Activated T-cell treated with anti-CD3 and anti-CD28 coated beads for 1 hour (primary cell): ENCODE measurements at regions not wholly inside any gene's neighbourhood (a gene's known extent, or its start where the extent isn't known, plus 50 kb on each side); places are given as distances from the start of the nearest gene placed in this dataset.

Source experiments
- DNase-seq: peaks from one replicate; pipeline ENCODE4 v3.0.0-alpha.2; 2020; ENCODE audit warnings: low read depth

GRCh38 chr3:95965704-95966336 is 848.6 kb upstream of the EPHA6 start:
- no peak for DNase-seq

DNA sequence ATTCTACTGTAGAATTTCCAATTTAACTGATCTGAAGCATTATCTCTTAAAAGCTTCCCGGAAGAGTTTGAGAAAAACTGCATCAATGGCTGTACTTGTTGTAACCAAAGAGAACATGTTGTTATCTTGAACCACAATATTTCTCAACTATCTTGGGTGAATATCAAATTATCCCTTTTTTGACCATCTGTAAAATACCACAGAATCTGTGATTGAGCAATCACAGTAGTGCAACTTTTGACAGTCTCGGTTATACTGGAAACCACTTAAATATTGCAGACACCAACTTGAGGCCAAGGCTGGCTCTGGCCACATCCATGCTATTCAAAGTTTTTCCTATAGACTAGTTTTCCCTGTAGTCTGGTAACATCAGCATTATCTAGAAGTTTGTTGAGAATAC is 842.8 kb upstream of the EPHA6 start:
- DNase-seq = no peak

DNA sequence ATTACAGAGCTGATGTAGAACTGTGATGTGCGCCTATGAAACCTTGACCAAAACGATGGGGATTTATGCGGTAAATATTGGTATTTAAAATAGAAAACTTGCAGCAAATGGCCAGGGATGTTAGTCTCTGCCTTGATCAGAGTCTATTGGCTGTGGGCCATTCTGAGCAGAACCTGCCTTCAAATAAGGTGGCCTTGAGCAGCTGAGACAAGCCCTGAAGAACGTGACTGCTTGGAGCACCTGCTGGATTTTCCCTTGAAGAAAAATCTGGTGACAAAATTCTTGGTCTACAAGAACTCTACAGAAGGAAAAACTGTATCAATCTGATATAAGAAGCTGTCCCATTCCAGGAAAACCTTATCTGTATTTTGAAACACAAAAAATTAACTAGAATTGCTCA is 820.1 kb upstream of the EPHA6 start:
- DNase-seq = no peak

DNA sequence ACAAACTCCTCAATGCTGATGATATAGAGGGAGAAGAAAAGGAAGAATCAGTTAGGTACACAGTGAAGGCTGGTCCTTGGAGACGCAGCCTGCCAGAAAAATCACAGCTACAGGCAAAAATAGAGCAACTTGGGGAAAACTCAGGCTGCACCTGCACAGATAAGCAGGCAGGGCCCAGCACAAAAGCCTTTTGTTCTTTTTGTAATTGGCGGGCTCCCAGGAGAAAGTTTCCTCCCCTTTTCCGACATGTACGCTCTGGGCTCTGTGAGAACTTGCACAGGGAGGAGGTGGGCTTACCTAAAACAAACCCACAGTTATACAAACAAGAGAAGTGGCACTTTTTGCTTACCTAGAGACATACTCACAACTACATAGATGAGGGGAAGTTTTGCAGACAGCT is 813.4 kb upstream of the EPHA6 start:
- DNase-seq = no peak

DNA sequence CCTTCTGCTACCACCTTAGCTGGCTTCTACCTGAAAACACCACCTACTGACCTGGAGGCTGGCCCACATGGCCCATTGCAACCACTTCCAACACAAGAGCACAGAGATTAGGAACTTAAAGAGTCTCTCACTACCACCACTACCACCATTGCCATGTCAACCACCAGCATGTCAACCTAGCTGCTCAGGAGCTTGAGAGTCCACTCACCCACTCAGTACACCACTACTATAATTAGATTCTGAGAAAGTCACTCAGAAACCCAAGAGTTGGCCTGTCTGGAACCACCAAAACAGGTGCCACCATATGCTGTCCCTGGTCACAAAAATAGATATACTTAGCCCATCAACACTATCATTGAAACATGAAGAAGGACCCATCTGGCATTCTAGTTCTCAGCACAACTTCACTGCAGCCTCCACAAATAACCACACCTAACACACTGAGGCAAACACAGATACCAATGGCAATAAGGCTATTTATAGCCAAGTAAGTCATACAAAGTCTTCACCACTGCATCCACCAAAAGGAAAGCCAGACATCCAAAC is 806.7 kb upstream of the EPHA6 start:
- no peak for DNase-seq

GRCh38 chr3:96012939-96013338 is 801.5 kb upstream of the EPHA6 start:
- DNase-seq = no peak

- no peak for DNase-seq
These were observed 796.8 kb upstream of the EPHA6 start for GRCh38 chr3:96017556-96017955.

DNA sequence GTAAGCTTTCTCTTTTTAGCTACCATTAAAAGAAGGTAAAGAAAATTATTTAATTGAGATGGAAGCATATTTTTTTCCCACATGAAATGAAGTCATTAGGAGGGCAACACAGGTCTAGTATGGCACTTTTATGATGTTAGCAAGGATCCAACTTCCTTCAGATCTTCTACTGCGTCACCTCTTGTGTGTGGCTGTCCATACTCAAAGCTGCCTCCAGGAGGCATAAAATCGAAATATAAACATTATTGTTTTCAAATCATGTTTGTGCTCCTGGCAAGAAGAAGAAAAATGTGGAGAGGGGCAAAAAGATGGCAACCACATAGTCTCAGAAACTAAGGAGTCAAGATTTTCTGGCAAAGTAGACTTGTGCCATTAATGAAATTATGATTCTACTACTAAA is 791.7 kb upstream of the EPHA6 start:
- no peak for DNase-seq

- DNase-seq = no peak
These were observed 786.7 kb upstream of the EPHA6 start for GRCh38 chr3:96027718-96028117.

- no peak for DNase-seq
These were observed 774.8 kb upstream of the EPHA6 start for GRCh38 chr3:96039632-96040031.

DNA sequence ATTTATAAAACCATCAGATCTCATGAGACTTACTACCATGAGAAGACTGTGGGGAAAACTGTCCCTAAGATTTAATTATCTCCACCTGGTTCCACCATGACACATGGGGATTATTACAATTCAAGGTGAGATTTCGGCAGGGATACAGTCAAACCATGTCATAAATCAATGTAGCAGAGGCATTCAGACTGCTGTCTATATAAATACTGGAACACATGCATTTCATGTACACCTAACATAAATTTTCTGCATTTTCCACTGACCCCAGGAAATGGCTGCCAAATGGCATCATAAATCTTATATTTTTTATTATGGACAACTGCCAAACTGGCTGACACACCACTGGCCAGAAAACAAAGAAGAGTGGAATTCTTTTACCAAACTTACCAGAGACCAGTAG is 755.1 kb upstream of the EPHA6 start:
- DNase-seq = no peak

DNA sequence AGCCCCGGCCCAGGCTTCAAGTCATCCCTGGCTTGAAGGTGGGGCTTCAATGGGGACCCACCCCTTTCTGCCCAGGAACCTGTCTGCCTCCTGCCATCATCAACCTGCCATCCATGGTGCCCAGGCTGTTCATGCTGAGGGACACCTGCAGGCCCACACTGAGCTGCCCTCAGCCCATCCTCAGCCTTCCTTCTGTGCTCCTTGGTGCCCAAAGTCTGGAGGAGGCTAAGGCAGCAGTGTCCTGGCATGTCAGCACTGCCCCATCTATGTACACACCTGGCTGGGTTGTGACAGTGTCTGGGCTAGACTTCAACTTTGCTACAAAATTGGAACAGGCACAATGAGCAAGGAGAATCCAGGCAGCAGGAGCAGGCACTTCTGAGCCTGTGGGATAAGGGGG is 745.3 kb upstream of the EPHA6 start:
- no peak for DNase-seq

DNA sequence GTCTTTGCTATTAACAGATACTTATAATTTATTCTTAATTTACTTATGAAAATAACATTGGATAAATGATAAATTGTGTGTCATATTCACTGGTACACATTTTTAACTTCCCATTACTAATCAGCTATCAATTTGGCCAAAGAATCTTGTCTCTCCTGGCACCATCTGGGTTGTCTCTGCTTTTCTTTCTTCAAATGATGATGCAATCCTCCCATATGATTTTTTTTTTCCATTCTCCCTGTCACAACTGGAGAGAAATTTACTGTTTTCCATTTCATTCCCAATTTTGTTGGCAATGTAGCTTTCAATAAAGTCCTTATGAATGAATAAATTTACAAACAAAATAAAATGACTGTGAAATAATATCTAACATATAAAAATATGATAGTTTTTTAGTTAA is 743.7 kb upstream of the EPHA6 start:
- DNase-seq = no peak

GRCh38 chr3:96071097-96071496 is 743.3 kb upstream of the EPHA6 start:
- DNase-seq = no peak

- DNase-seq = no peak
These were observed 742.2 kb upstream of the EPHA6 start for GRCh38 chr3:96072226-96072625.

GRCh38 chr3:96083610-96084009 is 730.8 kb upstream of the EPHA6 start:
- no peak for DNase-seq

DNA sequence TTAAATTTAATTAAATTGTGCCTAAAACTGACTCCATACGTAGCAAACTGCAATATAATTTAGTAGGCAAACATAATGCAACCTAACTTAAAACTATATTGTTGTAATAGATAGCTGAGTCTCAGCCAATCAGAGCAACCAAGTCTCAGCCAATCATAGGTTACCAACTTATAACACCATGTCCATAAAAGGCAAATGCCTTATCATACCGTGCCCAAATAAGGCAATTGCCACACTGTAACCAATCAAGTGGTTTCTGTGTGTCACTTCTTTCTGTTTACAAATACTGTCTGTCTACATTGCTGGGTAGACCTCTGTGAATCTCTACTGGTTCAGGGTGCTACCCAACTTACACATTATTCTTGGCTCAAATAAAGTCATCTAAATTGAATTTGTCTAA is 728.4 kb upstream of the EPHA6 start:
- no peak for DNase-seq

DNA sequence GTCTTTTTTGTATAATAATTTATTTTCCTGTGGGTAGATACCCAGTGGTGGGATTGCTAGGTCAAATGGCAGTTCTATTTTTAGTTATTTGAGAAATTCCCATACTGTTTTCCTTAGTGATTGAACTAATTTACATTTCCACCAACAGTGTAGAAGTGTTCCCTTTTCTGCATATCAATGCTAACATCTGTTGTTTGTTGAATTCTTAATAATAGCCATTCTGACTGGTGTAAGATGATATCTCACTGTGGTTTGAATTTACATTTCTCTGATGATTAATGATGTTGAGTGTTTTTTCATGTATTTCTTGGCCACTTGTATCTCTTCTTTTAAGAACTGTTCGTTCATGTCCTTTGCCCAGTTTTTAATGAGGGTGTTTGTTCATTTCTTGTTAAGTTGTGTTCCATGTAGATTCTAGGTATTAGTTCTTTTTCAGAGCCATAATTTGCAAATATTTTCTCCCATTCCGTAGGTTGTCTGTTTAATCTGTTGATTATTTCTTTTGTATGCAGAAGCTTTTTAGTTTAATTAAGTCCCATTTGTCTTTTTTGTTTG is 713.3 kb upstream of the EPHA6 start:
- DNase-seq = no peak

- DNase-seq = no peak
These were observed 707.7 kb upstream of the EPHA6 start for GRCh38 chr3:96106701-96107100.
